ENCODE measurements at regions not wholly inside any gene's neighbourhood (a gene's known extent, or its start where the extent isn't known, plus 50 kb on each side); places are given as distances from the start of the nearest gene placed in this dataset.

DNA sequence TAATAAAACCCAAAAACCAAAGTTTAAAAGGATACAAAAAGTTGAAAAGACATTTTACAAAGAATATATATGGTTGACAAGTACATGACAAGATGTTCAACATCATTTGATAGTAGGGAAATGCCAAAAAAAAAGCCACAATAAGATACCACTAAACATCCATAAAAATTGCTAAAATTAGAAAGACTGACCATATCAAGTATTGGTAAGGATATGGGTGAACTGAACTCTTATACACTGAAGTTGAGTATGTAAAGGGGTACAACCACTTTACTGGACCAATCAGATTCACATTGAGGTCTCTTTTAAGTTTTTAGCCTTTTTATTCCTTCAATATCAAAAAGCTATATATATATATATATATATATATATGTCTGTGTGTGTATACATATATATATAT is 190.5 kb upstream of the P2RY1 start:
- H2AFZ ChIP-seq (ENCODE audit: low read depth, low read length): no peak overlapping the region
- no peaks in the 10 kb centered on the region; a peak in 3 of 5 replicates for H3K4me1 ChIP-seq (replicated peaks in 1 of 2; ENCODE audit: control insufficient read depth in 2 of 2, insufficient read depth in 2 of 2, low read length in 2 of 2)
- H4K20me1 ChIP-seq (replicated peaks; ENCODE audit: control insufficient read depth, insufficient read depth, low read length): no peaks in the 10 kb centered on the region
- no peak for FAIRE-seq
- in situ Hi-C loops (cut with MboI): no loop called here
- no peak overlapping the region for H3K27ac ChIP-seq (ENCODE audit: extremely low read depth, low read depth, low read length)
- no peaks in the 10 kb centered on the region for H3K9me1 ChIP-seq (ENCODE audit: control insufficient read depth, insufficient read depth, low read length)
- no peaks in the 10 kb centered on the region for H3K79me2 ChIP-seq (ENCODE audit: control insufficient read depth, insufficient read depth, low read length)
- ChIA-PET POLR2A (no interaction called here), CTCF (ENCODE audit: low intra/inter-chr PET ratio) (no interaction called here)
- no peak overlapping the region for H3K9ac ChIP-seq (ENCODE audit: insufficient read depth in 1 of 2, low read depth in 2 of 2, low read length in 2 of 2)
- H3K27me3 ChIP-seq (ENCODE audit: control insufficient read depth in 2 of 2, insufficient read depth in 2 of 2, low read length in 2 of 2): no peaks in the 10 kb centered on the region
- no peak overlapping the region for H3K4me2 ChIP-seq (ENCODE audit: insufficient read depth, low read length)
- no peaks in the 10 kb centered on the region for H3K36me3 ChIP-seq (ENCODE audit: control insufficient read depth, insufficient read depth, low read length)
- intact Hi-C loops (cut with micrococcal nuclease): no loop called here
- H3K9me3 ChIP-seq (replicated peaks; ENCODE audit: control insufficient read depth, insufficient read depth, low read depth, low read length): no peaks in the 10 kb centered on the region
- TF ChIP-seq EGR1 (conservative IDR thresholded peaks at IDR 0.05): no peak
- TF ChIP-seq CBX3 (IDR thresholded peaks at IDR 0.05; ENCODE audit: borderline replicate concordance in 1 of 2, low read length in 2 of 2): peak in 1 of 2 experiments; percentile 82; a peak in 2 of 3 replicates
- TF ChIP-seq ZNF239 (CRISPR knock-in tag; IDR thresholded peaks at IDR 0.05): no peak
- TF ChIP-seq ZNF184 (CRISPR knock-in tag; IDR thresholded peaks at IDR 0.05): peak; percentile 94
- no peak for TF ChIP-seq SP1 (CRISPR knock-in tag; IDR thresholded peaks at IDR 0.05)
- TF ChIP-seq TRIM28 (IDR thresholded peaks at IDR 0.05): peak; percentile 62; the same call in 1 of the 2 replicates
- TF ChIP-seq MAFG (tag; conservative IDR thresholded peaks at IDR 0.05): no peak
- TF ChIP-seq ZNF224 (CRISPR knock-in tag; IDR thresholded peaks at IDR 0.05): no peak
- TF ChIP-seq RBM25 (IDR thresholded peaks at IDR 0.05; ENCODE audit: low read depth, low read length, severe bottlenecking): peak; percentile 99
- no peak for ATAC-seq
- no peak for DNase-seq (ENCODE audit: extremely low read depth in 1 of 4, low spot score in 3 of 4)
- BruUV-seq (replicated peaks): no TSS peak
- no peak overlapping the region for H3K4me3 ChIP-seq

DNA sequence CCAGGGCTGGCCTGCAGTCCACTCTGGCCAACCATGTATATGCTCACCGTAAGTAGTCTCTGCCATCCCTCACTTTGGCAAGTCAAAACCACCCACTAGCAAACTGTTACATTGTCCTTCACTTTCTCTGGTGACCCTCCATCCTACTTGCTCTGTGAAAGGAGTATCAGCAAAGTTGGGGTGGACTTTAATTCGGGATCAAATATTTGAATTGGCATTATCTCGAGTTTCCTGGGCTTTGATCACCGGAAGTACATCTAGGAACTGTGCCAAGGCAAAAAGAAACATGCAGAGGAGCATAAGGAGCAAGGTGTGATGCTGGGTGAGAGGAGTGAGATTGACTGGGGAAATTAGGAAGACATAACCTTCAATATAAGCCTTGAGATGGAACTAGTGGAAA is 188.9 kb upstream of the P2RY1 start:
- no peaks in the 10 kb centered on the region for H3K9me3 ChIP-seq (replicated peaks; ENCODE audit: control insufficient read depth, insufficient read depth, low read depth, low read length)
- intact Hi-C loops (cut with micrococcal nuclease) (no loop called here), in situ Hi-C loops (cut with MboI) (no loop called here)
- H3K4me2 ChIP-seq (ENCODE audit: insufficient read depth, low read length): no peak overlapping the region
- H2AFZ ChIP-seq (ENCODE audit: low read depth, low read length): peak overlapping the region; percentile 25; the same call in 1 of the 2 replicates
- no peak for DNase-seq (ENCODE audit: extremely low read depth in 1 of 4, low spot score in 3 of 4)
- no TSS peak for BruUV-seq (replicated peaks)
- no peaks in the 10 kb centered on the region for H4K20me1 ChIP-seq (replicated peaks; ENCODE audit: control insufficient read depth, insufficient read depth, low read length)
- no peak for FAIRE-seq
- 12% methylated on average over 4 of the region's 4 CpGs for WGBS (ENCODE audit: insufficient coverage, low coverage, missing lambda C conversion rate)
- H3K27ac ChIP-seq (ENCODE audit: extremely low read depth, low read depth, low read length): no peak overlapping the region
- peaks cover 0 to 4% of the 10 kb centered on the region in 2 experiments; a peak in 3 of 5 replicates for H3K4me1 ChIP-seq (replicated peaks in 1 of 2; ENCODE audit: control insufficient read depth in 2 of 2, insufficient read depth in 2 of 2, low read length in 2 of 2)
- no peak overlapping the region for H3K4me3 ChIP-seq
- ChIA-PET POLR2A (no interaction called here), CTCF (ENCODE audit: low intra/inter-chr PET ratio) (no interaction called here)
- H3K36me3 ChIP-seq (ENCODE audit: control insufficient read depth, insufficient read depth, low read length): no peaks in the 10 kb centered on the region
- H3K27me3 ChIP-seq (ENCODE audit: control insufficient read depth in 2 of 2, insufficient read depth in 2 of 2, low read length in 2 of 2): no peaks in the 10 kb centered on the region
- H3K79me2 ChIP-seq (ENCODE audit: control insufficient read depth, insufficient read depth, low read length): no peaks in the 10 kb centered on the region
- no peak for ATAC-seq
- H3K9me1 ChIP-seq (ENCODE audit: control insufficient read depth, insufficient read depth, low read length): no peaks in the 10 kb centered on the region
- H3K9ac ChIP-seq (ENCODE audit: insufficient read depth in 1 of 2, low read depth in 2 of 2, low read length in 2 of 2): no peak overlapping the region
- TF ChIP-seq NELFE (IDR thresholded peaks at IDR 0.05; ENCODE audit: insufficient read depth, insufficient read length): no peak
- no peak for TF ChIP-seq GATAD2A (IDR thresholded peaks at IDR 0.05)
- no peak for TF ChIP-seq ZNF239 (CRISPR knock-in tag; IDR thresholded peaks at IDR 0.05)
- TF ChIP-seq, protein P1, sequence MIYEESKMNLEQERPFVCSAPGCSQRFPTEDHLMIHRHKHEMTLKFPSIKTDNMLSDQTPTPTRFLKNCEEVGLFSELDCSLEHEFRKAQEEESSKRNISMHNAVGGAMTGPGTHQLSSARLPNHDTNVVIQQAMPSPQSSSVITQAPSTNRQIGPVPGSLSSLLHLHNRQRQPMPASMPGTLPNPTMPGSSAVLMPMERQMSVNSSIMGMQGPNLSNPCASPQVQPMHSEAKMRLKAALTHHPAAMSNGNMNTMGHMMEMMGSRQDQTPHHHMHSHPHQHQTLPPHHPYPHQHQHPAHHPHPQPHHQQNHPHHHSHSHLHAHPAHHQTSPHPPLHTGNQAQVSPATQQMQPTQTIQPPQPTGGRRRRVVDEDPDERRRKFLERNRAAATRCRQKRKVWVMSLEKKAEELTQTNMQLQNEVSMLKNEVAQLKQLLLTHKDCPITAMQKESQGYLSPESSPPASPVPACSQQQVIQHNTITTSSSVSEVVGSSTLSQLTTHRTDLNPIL (CRISPR knock-in tag; IDR thresholded peaks at IDR 0.05): no peak
- no peak for TF ChIP-seq TGIF2 (CRISPR knock-in tag; IDR thresholded peaks at IDR 0.05)
- TF ChIP-seq CBX5 (IDR thresholded peaks at IDR 0.05; ENCODE audit: borderline replicate concordance, low read depth): no peak
- TF ChIP-seq NR2C1 (IDR thresholded peaks at IDR 0.05): no peak
- TF ChIP-seq NR2C1 (tag; IDR thresholded peaks at IDR 0.05): no peak
- TF ChIP-seq ZEB2 (IDR thresholded peaks at IDR 0.05): no peak
- TF ChIP-seq, protein P2, sequence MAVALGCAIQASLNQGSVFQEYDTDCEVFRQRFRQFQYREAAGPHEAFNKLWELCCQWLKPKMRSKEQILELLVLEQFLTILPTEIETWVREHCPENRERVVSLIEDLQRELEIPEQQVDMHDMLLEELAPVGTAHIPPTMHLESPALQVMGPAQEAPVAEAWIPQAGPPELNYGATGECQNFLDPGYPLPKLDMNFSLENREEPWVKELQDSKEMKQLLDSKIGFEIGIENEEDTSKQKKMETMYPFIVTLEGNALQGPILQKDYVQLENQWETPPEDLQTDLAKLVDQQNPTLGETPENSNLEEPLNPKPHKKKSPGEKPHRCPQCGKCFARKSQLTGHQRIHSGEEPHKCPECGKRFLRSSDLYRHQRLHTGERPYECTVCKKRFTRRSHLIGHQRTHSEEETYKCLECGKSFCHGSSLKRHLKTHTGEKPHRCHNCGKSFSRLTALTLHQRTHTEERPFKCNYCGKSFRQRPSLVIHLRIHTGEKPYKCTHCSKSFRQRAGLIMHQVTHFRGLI (CRISPR knock-in tag; IDR thresholded peaks at IDR 0.05): no peak
- no peak for TF ChIP-seq ERF (CRISPR knock-in tag; IDR thresholded peaks at IDR 0.05)

Measured in K562 (cell line).